Trophoblast cell (in vitro differentiated cells and primary cell): ENCODE measurements at regions not wholly inside any gene's neighbourhood (a gene's known extent, or its start where the extent isn't known, plus 50 kb on each side); places are given as distances from the start of the nearest gene placed in this dataset.

ENCODE experiments used
- DNase-seq, 2 donors: peaks; one replicate each; pipeline ENCODE4 v3.0.0-alpha.2; 2016
- H2AFZ ChIP-seq: 2 replicates; pipeline ENCODE4 v1.6.1; 2013; ENCODE audit warnings: low read length, moderate library complexity, mild to moderate bottlenecking; ENCODE audit not compliant: insufficient read depth, poor library complexity
- H2AK5ac ChIP-seq: 2 replicates; pipeline ENCODE4 v1.6.1; 2013; ENCODE audit warnings: mild to moderate bottlenecking, low read length
- H2BK120ac ChIP-seq: 2 replicates; pipeline ENCODE4 v1.6.1; 2013; ENCODE audit warnings: low read length, mild to moderate bottlenecking, moderate library complexity; ENCODE audit not compliant: insufficient read depth, poor library complexity
- H2BK12ac ChIP-seq: 2 replicates; pipeline ENCODE4 v1.6.1; 2013; ENCODE audit warnings: mild to moderate bottlenecking, low read length, moderate library complexity
- H2BK5ac ChIP-seq: 2 replicates; pipeline ENCODE4 v1.6.1; 2013; ENCODE audit warnings: low read length, low read depth, moderate library complexity, mild to moderate bottlenecking; ENCODE audit not compliant: poor library complexity
- H3K14ac ChIP-seq: 2 replicates; pipeline ENCODE4 v1.6.1; 2013; ENCODE audit warnings: mild to moderate bottlenecking, low read length
- H3K18ac ChIP-seq: 2 replicates; pipeline ENCODE4 v1.6.1; 2013; ENCODE audit warnings: mild to moderate bottlenecking, low read length
- H3K23ac ChIP-seq: 2 replicates; pipeline ENCODE4 v1.6.1; 2013; ENCODE audit warnings: low read length
- H3K27ac ChIP-seq: 2 replicates; pipeline ENCODE4 v1.5.1; 2013; ENCODE audit warnings: low read depth, mild to moderate bottlenecking, inconsistent platforms, low read length, moderate library complexity
- H3K27me3 ChIP-seq: 2 replicates; pipeline ENCODE4 v1.6.1; 2013; ENCODE audit warnings: inconsistent platforms, mild to moderate bottlenecking, low read length, moderate library complexity; ENCODE audit not compliant: insufficient read depth
- H3K36me3 ChIP-seq, 2 experiments: 1 replicate in 1 of 2; 2 replicates in 1 of 2; pipeline ENCODE4 v1.6.1; 2013; ENCODE audit warnings: low read length in 2 of 2, mild to moderate bottlenecking in 2 of 2, moderate library complexity in 1 of 2; ENCODE audit not compliant: insufficient read depth in 2 of 2, control insufficient read depth in 1 of 2
- H3K4ac ChIP-seq: 2 replicates; pipeline ENCODE4 v1.6.1; 2013; ENCODE audit warnings: low read depth, mild to moderate bottlenecking, low read length, moderate library complexity
- H3K4me1 ChIP-seq, 2 experiments: 1 replicate in 1 of 2; 2 replicates in 1 of 2; pipeline ENCODE4 v1.6.1; 2013; ENCODE audit warnings: low read length in 2 of 2, mild to moderate bottlenecking in 2 of 2, moderate library complexity in 1 of 2; ENCODE audit not compliant: insufficient read depth in 2 of 2, control insufficient read depth in 1 of 2
- H3K4me2 ChIP-seq: 2 replicates; pipeline ENCODE4 v1.6.1; 2013; ENCODE audit warnings: inconsistent platforms, mild to moderate bottlenecking, low read length, moderate library complexity
- H3K4me3 ChIP-seq: 2 replicates; pipeline ENCODE4 v1.5.1; 2013; ENCODE audit warnings: mild to moderate bottlenecking, low read depth, low read length, inconsistent platforms
- H3K79me1 ChIP-seq: one replicate; pipeline ENCODE4 v1.6.1; 2013; ENCODE audit warnings: low read length
- H3K79me2 ChIP-seq: 2 replicates; pipeline ENCODE4 v1.6.1; 2013; ENCODE audit warnings: low read length, mild to moderate bottlenecking; ENCODE audit not compliant: control insufficient read depth, insufficient read depth, poor library complexity
- H3K9ac ChIP-seq: 2 replicates; pipeline ENCODE4 v1.6.1; 2013; ENCODE audit warnings: mild to moderate bottlenecking, low read length
- H3K9me3 ChIP-seq: 2 replicates; pipeline ENCODE4 v1.6.1; 2013; ENCODE audit warnings: low read depth, mild to moderate bottlenecking, control low read depth, inconsistent platforms, low read length; ENCODE audit not compliant: insufficient read depth
- H4K12ac ChIP-seq: 2 replicates; pipeline ENCODE4 v1.6.1; 2013; ENCODE audit warnings: low read depth, mild to moderate bottlenecking, low read length, moderate library complexity
- H4K8ac ChIP-seq: 2 replicates; pipeline ENCODE4 v1.6.1; 2013; ENCODE audit warnings: low read depth, mild to moderate bottlenecking, low read length, moderate library complexity
- H4K91ac ChIP-seq: one replicate; pipeline ENCODE4 v1.6.1; 2013; ENCODE audit warnings: low read depth, mild to moderate bottlenecking, low read length, moderate library complexity
- WGBS: extraction: QIAGEN DNeasy Blood & Tissue Kit; methylation state at CpG from one replicate; pipeline ENCODE4 v1.1.7; 2013; ENCODE audit warnings: missing lambda C conversion rate; ENCODE audit not compliant: insufficient read length, insufficient coverage; ENCODE audit errors: extremely low coverage; 5-methylcytosine and 5-hydroxymethylcytosine counted together

DNA sequence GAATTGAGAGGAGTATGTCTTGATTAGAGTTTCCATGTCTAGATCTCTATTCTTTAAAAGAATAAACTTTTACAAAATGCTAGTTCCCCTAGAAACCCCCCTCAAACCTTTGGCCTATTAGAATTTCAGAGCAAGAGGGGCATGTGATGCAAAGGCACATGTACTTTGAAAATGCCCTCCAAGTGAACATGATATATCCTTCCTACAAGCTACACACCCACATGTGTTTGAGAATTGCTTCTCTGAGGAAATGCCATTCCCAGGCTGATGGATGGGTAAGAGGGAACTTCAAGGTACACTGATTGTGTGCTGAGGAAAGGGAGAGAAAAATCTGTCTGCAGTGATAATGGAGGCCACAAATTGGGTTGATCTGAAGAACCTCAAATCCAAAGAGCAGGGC lies 59.5 kb upstream of the PSMA1 start:
- H3K79me1 ChIP-seq: peaks cover 4% of the 10 kb centered on the region
- no peak overlapping the region for H3K4me2 ChIP-seq
- H3K9ac ChIP-seq: no peak overlapping the region
- no peaks in the 10 kb centered on the region for H3K27me3 ChIP-seq
- no peak overlapping the region for H2BK12ac ChIP-seq
- H3K9me3 ChIP-seq: no peaks in the 10 kb centered on the region
- H3K4me1 ChIP-seq: peaks cover 4 to 9% of the 10 kb centered on the region in 2 experiments
- H3K18ac ChIP-seq: no peak overlapping the region
- H3K14ac ChIP-seq: no peak overlapping the region
- no peaks in the 10 kb centered on the region for H3K79me2 ChIP-seq
- no peak for DNase-seq
- no peak overlapping the region for H3K4ac ChIP-seq
- H2AFZ ChIP-seq: no peak overlapping the region
- no peaks in the 10 kb centered on the region for H3K36me3 ChIP-seq
- no peak overlapping the region for H2BK120ac ChIP-seq
- no peak overlapping the region for H4K12ac ChIP-seq
- H3K4me3 ChIP-seq: no peak overlapping the region
- H4K8ac ChIP-seq: no peak overlapping the region
- no peak overlapping the region for H4K91ac ChIP-seq
- H3K27ac ChIP-seq: no peak overlapping the region
- H3K23ac ChIP-seq: no peak overlapping the region
- H2AK5ac ChIP-seq: no peak overlapping the region
- H2BK5ac ChIP-seq: no peak overlapping the region

DNA sequence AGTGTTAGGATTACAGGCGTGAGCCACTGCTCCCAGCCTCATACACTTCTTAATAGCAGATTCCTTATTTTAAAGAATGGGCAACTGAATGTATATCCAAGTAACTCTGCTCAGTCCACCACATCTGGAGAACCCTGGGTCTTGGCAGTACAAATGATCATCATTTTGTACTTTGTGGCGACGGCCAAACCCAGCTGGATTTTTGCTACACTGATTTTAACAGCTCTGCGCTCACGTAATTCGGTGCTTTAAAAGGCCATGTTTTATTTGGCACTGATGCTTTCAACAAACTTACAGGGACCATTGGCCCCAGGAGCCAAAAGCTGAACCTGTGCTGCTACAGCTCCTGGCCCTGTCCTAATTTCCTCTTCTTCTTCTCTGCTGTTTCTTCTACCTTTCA lies 60.8 kb upstream of the PDE3B start:
- H3K4me3 ChIP-seq: no peak overlapping the region
- H4K12ac ChIP-seq: no peak overlapping the region
- DNase-seq: no peak
- no CpG with 5 or more reads among the region's 6 CpGs for WGBS
- no peak overlapping the region for H2AFZ ChIP-seq
- H3K9ac ChIP-seq: no peak overlapping the region
- H3K4me1 ChIP-seq: peaks cover 9 to 16% of the 10 kb centered on the region in 2 experiments
- H4K91ac ChIP-seq: no peak overlapping the region
- no peak overlapping the region for H4K8ac ChIP-seq
- H2AK5ac ChIP-seq: no peak overlapping the region
- H3K36me3 ChIP-seq: no peaks in the 10 kb centered on the region
- no peak overlapping the region for H2BK12ac ChIP-seq
- H3K4ac ChIP-seq: no peak overlapping the region
- peaks cover 9% of the 10 kb centered on the region for H3K79me1 ChIP-seq
- no peak overlapping the region for H3K4me2 ChIP-seq
- no peak overlapping the region for H2BK5ac ChIP-seq
- H3K9me3 ChIP-seq: no peaks in the 10 kb centered on the region
- no peak overlapping the region for H2BK120ac ChIP-seq
- H3K23ac ChIP-seq: no peak overlapping the region
- no peak overlapping the region for H3K14ac ChIP-seq
- no peak overlapping the region for H3K18ac ChIP-seq
- H3K27me3 ChIP-seq: no peaks in the 10 kb centered on the region
- no peaks in the 10 kb centered on the region for H3K79me2 ChIP-seq
- H3K27ac ChIP-seq: no peak overlapping the region

DNA sequence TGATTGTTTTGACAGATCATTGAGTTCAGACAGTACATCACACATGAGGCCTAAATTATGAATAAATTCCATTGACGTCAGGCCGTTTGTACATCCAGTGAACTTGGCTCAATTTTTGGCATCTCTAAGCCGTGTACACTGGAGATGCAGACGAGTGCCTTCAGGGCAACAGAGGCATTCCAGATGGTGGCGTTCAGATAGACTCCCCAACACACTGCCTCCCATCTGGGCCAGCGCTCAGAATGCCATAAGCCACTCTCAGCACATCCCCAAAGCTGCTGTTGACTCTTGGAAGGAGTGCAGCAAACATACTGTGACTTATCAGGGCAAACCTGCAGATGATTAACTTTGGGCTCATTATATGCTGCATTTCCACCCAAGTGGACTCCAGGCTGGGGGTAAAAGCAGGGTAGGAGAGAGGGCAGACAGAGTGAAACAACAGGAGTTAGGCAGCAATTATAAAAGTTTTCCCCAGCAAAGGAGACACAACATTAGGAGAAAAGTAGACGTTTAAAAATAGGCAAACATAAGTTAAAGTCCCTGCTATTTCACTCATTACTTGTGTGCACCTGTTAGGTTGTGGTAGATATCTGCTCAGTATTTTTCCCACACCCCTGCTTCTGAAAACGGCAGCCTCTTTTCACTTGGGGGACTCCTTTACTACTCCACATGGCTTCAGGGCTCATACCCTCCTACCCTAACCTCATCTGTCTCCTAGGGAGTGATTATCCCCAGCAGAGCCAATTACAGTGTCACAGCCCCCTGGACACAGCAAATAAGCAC lies 60.2 kb upstream of the PDE3B start:
- Histone ChIP-seq H4K12ac (no peak overlapping the region), H3K27me3 (no peaks in the 10 kb centered on the region), H3K14ac (peak overlapping the region; percentile 19), H3K36me3 (no peaks in the 10 kb centered on the region), H3K9ac (no peak overlapping the region), H2BK5ac (no peak overlapping the region), H3K9me3 (no peaks in the 10 kb centered on the region), H4K91ac (peak overlapping the region; percentile 50), H3K4ac (no peak overlapping the region), H2BK120ac (peak overlapping the region; percentile 0), H4K8ac (no peak overlapping the region), H3K27ac (no peak overlapping the region), H3K18ac (no peak overlapping the region), H2BK12ac (peak overlapping the region; percentile 16), H3K79me2 (no peaks in the 10 kb centered on the region), H2AFZ (no peak overlapping the region), H3K4me2 (no peak overlapping the region), H3K4me3 (no peak overlapping the region), H3K23ac (no peak overlapping the region), H3K4me1 (peaks cover 9 to 20% of the 10 kb centered on the region in 2 experiments), H2AK5ac (no peak overlapping the region), H3K79me1 (peaks cover 9% of the 10 kb centered on the region)
- no peak for DNase-seq
- WGBS: no CpG with 5 or more reads among the region's 8 CpGs

DNA sequence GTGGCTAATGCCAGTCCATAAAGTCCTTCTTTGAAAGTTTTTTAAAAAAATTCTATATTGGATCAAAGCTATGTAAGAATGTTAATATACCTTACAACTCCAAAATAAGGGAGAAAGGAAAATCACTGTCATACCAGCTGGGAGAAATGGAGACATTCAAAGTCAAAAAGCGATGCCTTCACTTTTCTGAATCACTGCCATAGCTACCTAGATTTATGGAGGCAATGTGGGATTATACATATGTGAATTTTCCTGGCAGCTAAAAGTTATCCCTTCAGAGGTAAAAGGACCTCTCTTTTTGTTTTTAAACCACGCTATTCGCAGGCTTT lies 59.6 kb upstream of the PDE3B start:
- Histone ChIP-seq H3K9me3 (no peaks in the 10 kb centered on the region), H3K36me3 (no peaks in the 10 kb centered on the region), H3K27ac (peak overlapping the region; percentile 49), H3K18ac (no peak overlapping the region), H2BK5ac (no peak overlapping the region), H2BK120ac (no peak overlapping the region), H3K4me3 (no peak overlapping the region), H3K79me1 (peaks cover 12% of the 10 kb centered on the region), H3K9ac (no peak overlapping the region), H3K4ac (no peak overlapping the region), H3K23ac (no peak overlapping the region), H2AK5ac (no peak overlapping the region), H2BK12ac (no peak overlapping the region), H2AFZ (no peak overlapping the region), H4K12ac (no peak overlapping the region), H3K14ac (no peak overlapping the region), H4K91ac (no peak overlapping the region), H4K8ac (no peak overlapping the region), H3K4me1 (peaks cover 9 to 20% of the 10 kb centered on the region in 2 experiments), H3K79me2 (no peaks in the 10 kb centered on the region), H3K4me2 (no peak overlapping the region), H3K27me3 (no peaks in the 10 kb centered on the region)
- WGBS: no CpG with 5 or more reads among the region's 3 CpGs
- DNase-seq: no peak
